IPS DF 4.7 (cell line): ENCODE measurements at regions not wholly inside any gene's neighbourhood (a gene's known extent, or its start where the extent isn't known, plus 50 kb on each side); places are given as distances from the start of the nearest gene placed in this dataset.

Experiments
- DNase-seq: peaks from one replicate; pipeline ENCODE4 v3.0.0-alpha.2; 2013; ENCODE audit warnings: low spot score; ENCODE audit errors: extremely low read depth

DNA sequence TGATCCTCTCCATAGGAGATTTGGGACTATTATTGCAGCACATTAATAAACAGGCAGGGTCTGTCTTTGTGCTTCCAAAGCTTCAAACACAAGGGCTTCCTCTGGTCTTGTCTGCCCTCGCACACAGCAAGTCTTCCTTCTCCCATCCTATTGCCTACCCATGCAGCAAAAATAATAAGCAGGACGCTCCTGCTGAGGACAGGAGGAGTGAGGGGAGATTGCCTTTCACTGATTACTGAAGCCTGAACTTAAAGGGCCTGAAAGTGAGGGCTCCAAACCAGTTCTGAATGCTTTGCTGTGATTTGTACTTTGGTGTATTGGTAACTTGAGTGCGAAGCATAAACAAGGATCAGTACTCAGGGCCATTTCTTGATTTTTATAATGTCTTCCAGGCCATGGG, 197.6 kb upstream of the XYLT1 start:
- DNase-seq, result no peak

GRCh38 chr16:17666293-17666692, 195.5 kb upstream of the XYLT1 start:
- no peak for DNase-seq

DNA sequence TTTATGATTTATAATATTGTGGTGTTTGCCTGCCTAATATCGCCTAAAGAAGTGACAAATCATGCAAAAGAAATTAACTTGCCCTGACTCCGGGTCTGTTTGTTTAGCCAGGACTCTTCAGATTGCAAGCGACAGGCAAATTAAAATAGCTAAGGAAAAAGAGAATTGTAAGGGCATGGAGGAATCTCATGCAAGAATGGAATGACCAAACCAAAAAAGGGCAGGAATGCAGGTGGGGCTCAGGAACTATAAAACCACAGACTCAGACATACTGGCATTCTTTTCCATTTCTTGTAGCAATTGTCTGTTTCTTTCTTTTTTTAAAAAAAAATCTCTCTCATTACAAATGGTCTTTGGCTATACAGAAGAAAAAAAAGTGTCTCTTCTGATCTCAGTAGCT, 188.1 kb upstream of the XYLT1 start:
- no peak for DNase-seq

DNA sequence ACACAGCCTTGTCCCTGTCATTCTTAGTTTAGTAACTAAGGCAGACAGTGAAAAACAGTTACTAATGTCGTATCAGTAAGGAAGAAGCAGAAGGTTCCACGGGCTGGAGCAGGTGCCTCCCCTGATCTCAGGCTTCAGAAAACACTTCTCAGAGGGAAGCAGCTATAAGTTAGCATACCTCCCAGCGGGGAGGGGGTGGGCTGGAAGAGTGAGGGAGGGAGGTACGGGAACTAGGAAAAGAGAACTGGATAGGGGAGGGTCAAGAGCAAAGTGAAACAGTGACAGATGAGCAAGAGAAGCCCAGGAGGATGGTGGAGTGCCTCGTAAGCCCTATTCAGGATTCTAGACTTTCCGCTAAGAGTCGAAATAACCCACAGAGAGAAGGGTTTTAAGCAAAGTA, 186.3 kb upstream of the XYLT1 start:
- no peak for DNase-seq

GRCh38 chr16:17654571-17654970, 183.8 kb upstream of the XYLT1 start:
- DNase-seq, result no peak

- no peak for DNase-seq
Observed at GRCh38 chr16:17654142-17654541, 183.4 kb upstream of the XYLT1 start.

DNA sequence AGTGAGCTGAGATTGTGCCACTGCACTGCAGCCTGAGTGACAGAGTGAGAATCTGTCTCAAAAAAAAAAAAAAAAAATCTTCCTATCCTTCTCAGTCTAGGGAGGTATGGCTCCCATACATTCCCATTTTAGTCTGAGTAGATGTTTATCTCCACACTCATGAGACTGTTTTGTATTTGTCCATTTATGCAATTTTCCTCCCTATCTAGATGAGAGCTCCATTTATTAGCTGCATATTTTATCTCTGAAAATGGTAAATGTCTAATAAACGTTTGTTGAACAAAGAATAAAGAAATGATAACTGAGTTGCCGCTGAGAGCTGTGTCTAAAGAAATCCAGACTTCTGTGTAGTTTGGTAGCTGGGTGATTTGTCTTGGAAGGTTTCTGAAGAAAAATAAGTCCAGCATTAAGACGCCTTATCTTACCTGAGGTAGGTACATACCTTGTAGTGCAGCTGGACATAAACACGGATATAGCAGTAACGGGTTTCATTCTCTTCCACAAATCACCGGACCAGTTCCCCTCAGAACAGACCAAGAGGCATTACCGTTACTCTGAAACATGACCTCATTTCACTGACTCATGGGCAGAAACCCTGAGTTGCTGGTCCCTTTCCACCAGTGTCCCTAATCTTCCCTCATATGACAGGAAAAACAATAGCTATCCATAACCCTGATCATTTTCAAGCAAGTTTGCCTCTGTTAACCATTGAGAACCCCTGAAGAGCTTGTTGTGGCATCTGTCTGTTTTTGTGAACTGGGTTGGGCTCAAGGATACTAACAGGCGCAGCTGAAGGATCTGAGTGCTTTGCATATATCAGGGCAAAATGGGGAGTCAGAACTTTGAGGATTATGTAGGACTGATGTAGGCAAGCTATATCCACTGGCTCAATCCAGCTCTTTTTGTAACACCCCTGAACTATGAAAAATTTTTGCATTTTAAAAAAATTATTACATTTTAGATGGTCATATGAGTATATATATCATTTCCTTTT, 177.4 kb upstream of the XYLT1 start:
- DNase-seq, result no peak

GRCh38 chr16:17643935-17644334, 173.2 kb upstream of the XYLT1 start:
- DNase-seq, result no peak

GRCh38 chr16:17641990-17642389, 171.2 kb upstream of the XYLT1 start:
- DNase-seq, result no peak

DNA sequence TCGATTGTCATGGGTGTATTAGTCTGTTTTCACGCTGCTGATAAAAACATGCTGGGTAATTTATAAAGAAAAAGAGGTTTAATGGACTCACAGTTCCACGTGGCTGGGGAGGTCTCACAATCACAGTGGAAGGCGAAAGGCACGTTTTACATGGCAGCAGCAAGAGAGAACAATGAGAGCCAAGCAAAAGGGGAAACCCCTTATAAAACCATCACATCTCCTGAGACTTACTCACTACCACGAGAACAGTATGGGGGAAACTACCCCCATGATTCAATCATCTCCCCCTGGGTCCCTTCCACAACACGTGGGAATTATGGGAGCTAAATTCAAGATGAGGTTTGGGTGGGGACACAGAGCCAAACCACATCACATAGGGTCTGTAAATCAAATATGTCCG, 167.4 kb upstream of the XYLT1 start:
- no peak for DNase-seq

GRCh38 chr16:17635183-17635582, 164.4 kb upstream of the XYLT1 start:
- no peak for DNase-seq

DNA sequence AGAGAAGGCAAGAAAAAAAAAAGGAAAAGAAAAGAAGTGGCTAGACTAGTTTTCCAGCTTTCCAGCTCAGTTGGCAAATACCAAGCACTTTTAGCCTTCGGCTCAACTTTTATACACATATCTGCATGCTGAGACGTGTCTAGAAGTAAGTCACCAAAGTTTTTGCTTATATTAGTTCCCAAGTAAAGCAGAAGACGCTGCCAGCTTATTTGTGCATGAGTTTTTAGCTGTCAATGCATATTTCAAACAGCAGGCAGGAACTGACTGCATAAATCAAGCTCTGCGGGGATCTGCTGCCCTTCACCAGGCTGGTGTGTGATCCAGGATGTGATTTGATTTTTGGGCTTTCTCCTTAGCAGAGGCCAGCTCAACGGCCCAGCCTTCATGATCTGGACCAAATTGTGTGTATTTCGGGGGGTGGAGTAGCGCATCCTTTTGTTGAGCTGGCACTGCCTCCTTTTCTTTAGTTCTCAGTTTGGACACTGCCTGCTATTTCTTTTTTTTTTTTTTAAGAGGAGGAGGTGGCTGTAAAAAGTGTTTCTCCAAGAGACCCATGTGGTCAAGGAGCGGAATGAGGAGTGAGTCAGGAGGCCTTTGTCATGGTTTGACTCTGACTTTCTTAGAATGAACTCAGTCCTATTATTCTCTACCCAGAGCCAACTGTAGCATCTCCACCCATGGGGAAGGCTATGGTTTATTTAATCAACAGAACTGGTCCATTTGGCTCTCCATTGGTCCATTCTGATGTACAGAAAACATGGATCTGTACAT, 162.6 kb upstream of the XYLT1 start:
- no peak for DNase-seq

DNA sequence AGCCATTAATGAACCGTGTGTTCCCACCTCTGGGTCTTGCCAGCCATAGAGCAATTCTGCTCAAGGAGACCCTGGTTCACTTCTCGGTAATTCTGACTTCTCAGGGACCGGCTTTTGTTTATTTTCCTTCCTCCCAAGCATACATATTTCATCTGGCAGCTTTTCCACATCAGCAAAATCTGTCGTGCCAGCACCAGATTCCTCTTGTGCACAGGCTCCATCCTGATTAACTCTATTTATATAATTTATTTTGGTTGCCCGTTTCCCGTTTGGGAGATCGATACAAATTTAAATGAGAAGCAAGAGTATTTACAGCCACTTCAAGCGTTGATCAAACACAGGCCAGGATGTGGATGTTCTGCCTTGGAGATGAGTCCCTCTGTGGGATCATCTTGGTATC, 161.9 kb upstream of the XYLT1 start:
- DNase-seq, result no peak

DNA sequence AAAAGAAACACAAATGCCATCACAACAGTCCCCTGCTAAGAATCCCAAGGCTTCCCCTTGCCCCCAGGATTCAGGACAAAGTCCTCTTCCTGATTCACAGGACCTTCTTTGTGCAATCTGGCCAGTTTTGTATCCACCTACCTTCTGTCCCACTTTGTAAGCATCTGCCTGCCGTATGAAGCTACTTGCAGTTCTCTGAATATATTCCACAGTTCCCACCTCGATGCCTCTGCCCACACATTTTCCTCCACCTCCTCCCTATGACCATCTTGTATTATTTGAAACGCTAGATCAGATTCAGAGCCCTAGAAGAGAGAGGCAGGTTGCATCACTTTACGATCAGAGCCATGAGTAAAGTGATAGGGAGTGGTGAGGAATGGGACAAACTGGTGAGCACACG, 159.2 kb upstream of the XYLT1 start:
- DNase-seq, result no peak

- DNase-seq, result no peak
Observed at GRCh38 chr16:17628983-17629382, 158.2 kb upstream of the XYLT1 start.

GRCh38 chr16:17622366-17622765, 151.6 kb upstream of the XYLT1 start:
- DNase-seq, result no peak

DNA sequence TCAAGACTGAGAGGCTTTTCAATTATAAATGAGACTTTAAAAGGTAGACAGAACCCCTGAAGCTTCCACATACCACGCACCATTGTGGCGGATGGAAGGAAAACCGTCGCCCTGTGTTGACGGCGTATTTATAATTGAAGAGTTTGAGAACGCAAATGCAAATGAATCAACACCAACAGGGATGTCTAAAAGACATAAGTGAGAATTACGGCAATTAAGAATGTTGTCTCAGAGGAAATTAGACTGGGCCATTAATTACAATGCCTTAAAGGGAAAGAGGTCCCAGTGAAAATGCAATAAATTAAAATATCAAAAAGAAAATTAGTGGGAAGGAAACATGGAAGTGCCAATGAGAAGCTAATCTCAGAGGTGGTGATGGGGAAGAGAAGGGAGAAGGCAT, 148.5 kb upstream of the XYLT1 start:
- no peak for DNase-seq

DNA sequence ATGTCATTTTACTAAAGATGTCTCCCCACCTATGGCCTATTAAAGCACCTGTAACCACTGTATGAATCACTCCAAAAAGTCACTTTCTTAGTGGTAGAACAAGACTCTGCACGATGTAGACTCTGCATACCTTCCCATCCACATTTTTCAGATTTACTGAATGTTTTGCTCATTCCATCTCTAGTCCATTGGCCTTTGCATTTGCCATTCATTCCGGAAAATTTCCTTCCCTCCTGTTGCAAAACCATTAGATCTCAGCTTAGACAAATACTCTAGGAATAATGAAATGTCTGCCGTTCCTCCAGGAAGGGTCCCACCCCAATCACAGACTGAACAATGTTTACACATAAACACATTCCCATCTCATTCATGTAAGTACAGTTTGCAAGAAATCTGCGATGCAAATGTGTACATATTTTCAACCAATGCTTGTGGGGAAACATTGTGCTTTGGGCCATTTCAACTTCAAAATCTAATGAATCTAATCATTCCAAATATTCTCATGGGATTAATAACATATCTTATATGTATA, 146.3 kb upstream of the XYLT1 start:
- no peak for DNase-seq

DNA sequence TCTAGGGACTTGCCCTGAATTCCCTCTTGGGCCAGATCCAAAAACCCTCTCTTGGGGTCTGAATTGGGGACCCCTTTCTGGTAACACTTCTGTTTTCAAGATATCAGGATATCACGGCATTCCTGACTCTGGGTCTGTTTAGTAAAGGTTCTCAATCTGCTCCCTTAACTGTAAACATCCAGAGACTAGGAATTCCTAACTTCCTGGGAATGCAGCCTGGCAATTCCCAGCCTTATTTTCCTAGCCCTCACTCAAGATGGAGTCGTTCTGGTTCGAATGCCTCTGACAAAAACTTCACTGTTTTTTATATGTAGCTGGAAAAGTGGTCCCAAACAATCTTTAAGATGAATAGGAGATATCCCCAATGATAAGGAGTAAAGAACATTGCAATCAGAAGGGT, 141.6 kb upstream of the XYLT1 start:
- no peak for DNase-seq

DNA sequence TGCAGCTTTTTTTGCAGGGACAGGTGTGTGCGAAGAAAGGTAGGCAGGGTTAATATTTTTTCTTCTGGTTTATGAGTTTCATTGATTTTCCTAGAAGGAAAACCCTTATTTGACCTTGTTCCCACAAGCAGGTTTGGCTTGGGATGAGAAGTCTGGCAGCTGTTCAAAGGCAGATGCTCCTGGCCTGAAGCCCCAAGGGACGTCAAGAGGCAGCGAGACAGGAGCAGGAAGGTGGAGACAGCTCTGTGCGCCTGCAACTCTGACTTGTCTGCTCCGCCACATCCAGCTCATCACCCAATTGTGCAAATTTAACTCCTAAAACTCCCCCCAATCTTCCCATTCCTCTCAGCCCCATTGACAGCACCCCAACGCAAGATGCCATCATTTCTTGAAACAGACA, 136.8 kb upstream of the XYLT1 start:
- DNase-seq, result no peak

GRCh38 chr16:17607075-17607509, 136.3 kb upstream of the XYLT1 start:
- DNase-seq, result no peak

- no peak for DNase-seq
Observed at GRCh38 chr16:17606460-17606859, 135.7 kb upstream of the XYLT1 start.
